ENCODE measurements at regions not wholly inside any gene's neighbourhood (a gene's known extent, or its start where the extent isn't known, plus 50 kb on each side); places are given as distances from the start of the nearest gene placed in this dataset.
"Not testable (repeated sequence)": the region's sequence is repeated elsewhere in the genome, so short reads cannot be mapped to it uniquely, and the experiment has no call there.

DNA sequence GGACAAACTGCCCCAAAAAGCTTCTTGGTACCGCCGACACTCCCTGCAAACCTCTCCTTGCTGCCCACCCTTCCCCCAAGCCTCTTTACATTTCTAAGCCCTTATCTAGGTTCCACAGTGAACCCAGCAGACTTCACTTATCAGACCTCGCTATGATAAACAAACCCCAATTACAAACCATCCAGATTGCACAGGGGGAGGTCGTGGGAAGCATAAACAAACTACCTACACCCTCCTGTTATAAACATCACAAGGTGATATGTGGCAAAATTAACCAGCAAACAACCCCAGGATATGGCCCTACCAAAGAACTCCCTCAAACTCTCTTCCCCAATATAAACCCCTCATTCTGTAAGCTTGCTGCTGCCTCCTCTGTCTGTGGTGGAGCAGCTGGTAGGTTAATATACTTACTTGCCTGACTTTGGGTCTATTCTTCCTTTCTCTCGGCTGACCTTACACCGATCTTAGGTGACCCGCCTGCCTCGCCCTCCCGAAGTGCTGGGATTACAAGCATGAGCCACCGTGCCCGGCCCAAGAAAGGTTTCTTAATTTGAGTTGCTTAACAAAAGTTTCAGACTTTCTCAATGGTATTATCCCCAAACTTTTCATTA is 66.0 kb upstream of the TENM4 start:
- no peak for DNase-seq (ENCODE audit: low read depth in 2 of 2, low spot score in 1 of 2)

DNA sequence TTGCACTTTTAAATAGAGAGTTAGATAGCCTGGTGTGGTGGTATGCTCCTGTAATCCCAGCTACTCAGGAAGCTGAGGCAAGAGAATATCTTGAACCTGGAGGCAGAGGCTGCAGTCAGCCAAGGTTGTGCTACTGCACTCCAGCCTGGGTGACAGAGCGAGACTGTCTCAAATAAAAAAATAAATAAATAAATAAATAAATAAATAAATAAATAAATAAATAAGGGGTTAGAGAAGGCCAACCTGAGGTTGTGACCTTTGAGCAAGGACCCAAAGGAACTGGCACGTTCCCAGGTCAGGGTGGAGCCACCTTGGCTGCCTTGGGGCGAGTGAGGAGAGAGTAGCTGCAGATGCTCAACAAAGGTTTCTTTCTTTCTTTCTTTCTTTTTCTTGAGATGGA is 65.3 kb upstream of the TENM4 start:
- DNase-seq (ENCODE audit: low read depth in 2 of 2, low spot score in 1 of 2), result no peak

DNA sequence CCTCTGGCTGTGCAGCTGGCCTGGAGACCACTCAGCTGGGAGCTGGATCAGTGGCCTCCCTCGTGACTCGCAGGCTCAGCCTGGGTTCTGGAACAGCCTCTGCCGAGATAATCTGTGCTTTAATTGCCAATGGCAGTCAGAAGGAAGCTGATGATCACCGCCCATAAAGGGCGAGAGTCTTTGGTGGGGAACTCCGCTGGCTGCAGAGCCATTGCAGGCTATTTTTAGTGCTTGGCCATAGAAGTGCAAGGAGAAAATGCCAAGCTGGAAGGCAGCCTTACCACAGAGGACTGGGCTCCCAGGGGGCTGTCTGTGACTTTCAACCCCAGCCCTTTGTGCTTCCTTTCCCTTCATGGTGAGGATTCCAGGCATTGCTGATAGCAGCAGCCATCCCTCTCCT is 62.2 kb upstream of the TENM4 start:
- DNase-seq (ENCODE audit: low read depth in 2 of 2, low spot score in 1 of 2), result no peak

DNA sequence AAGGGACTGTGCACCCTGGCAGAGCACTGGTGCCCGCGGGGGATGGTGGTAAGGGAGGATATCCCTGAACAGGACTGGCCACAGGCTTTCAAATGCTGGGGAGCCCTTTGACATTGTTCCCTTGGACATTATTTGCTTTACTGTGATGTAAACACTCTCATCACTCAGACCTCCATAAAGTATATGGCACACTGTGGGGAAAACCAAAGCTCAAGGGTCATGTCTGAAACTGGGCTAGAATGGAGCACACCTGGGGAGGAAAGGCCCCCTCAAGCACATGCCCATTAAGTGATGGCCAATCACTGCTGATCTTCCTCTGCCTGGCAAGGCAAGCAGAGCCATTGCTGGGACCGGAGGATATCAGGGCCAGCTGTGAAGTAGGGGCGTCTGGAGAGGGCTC is 60.9 kb upstream of the TENM4 start:
- DNase-seq (ENCODE audit: low read depth in 2 of 2, low spot score in 1 of 2), result no peak

DNA sequence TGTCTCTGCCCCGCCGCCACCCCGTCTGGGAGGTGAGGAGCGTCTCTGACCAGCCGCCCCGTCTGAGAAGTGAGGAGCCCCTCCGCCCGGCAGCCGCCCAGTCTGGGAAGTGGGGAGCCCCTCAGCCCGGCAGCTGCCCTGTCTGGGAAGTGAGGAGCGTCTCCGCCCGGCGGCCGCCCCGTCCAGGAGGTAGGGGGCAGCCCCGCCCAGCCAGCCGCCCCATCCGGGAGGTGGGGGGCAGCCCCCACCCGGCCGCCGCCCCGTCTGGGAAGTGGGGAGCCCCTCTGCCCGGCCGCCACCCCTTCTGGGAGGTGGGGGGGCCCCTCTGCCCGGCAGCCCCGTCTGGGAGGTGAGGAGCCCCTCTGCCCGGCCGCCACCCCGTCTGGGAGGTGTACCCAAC is 59.1 kb upstream of the TENM4 start:
- DNase-seq (ENCODE audit: low read depth in 2 of 2, low spot score in 1 of 2), result not testable (repeated sequence)

DNA sequence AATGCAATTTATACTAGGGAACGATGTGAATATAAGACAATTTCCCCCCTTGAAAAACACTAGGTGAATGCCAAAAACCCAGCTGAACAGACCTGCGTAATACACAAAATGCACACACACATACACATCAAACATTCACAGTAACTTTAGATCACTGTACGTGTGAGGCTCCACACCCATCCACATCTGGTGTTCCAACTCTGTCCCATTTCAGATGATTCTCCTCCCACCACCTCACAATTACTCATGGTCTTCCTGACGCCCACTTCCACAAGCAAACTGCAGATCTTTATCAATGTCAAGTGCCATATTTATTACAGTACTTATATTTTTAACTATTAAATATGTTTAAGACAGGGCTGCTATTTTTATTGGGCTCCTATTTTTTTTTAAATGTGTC is 57.8 kb upstream of the TENM4 start:
- no peak for DNase-seq (ENCODE audit: low read depth in 2 of 2, low spot score in 1 of 2)

DNA sequence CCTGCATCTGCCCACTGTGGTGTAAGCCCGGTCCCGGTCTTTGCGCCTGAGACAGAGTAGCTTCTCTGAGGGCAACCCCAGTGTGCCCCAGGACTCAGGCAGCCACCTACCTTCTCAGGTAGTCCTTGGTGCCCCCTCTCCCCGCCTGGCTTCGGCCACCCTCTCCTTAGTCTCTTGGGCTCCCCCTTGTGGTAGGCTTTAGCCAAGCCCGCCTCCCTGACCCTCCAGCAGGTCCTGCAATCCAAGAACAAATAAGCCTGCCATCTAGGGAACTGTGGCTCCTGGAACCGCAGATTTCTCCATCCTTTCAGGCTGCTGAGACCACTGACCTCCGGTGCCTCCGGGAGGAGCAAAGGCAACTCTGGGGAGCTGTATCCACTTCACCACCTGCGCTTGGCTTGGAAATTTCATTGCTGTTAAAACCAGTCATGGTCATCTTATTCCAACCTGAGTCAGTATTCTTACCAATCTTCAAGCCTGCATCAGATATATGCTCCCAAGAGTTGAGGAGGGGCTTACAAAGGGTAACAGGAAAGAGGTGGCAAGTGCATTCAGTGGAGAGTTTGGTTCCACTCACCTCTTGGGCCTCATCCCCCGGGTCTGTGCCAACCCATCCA is 52.8 kb upstream of the TENM4 start:
- no peak for DNase-seq (ENCODE audit: low read depth in 2 of 2, low spot score in 1 of 2)

DNA sequence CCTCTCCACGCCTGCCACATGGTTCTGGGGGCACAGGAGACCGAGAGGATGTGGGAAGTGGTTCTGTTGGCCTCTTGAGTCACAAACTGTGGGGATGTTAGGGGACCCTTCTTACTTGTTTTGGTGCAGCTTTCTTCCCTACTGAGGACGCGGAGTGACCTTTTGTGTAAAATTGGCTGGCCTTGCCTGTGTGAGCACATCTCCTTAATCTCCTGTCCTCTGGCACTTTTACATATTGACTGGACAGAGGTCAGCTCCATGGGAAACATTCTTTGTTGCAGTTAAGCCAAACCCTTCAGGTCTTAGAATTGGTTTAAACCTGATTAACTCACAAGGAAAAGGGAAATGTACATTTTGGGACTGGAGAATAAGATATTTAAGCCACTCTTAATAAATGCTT is 51.2 kb upstream of the TENM4 start:
- DNase-seq (ENCODE audit: low read depth in 2 of 2, low spot score in 1 of 2), result no peak
